CD4-positive, alpha-beta T cell treated with Interleukin-4 for 4 hours (primary cell): ENCODE measurements at regions not wholly inside any gene's neighbourhood (a gene's known extent, or its start where the extent isn't known, plus 50 kb on each side); places are given as distances from the start of the nearest gene placed in this dataset.
"Not testable (repeated sequence)": the region's sequence is repeated elsewhere in the genome, so short reads cannot be mapped to it uniquely, and the experiment has no call there.

Experiments
- DNase-seq: peaks from one replicate; pipeline ENCODE4 v3.0.0-alpha.2; 2020

DNA sequence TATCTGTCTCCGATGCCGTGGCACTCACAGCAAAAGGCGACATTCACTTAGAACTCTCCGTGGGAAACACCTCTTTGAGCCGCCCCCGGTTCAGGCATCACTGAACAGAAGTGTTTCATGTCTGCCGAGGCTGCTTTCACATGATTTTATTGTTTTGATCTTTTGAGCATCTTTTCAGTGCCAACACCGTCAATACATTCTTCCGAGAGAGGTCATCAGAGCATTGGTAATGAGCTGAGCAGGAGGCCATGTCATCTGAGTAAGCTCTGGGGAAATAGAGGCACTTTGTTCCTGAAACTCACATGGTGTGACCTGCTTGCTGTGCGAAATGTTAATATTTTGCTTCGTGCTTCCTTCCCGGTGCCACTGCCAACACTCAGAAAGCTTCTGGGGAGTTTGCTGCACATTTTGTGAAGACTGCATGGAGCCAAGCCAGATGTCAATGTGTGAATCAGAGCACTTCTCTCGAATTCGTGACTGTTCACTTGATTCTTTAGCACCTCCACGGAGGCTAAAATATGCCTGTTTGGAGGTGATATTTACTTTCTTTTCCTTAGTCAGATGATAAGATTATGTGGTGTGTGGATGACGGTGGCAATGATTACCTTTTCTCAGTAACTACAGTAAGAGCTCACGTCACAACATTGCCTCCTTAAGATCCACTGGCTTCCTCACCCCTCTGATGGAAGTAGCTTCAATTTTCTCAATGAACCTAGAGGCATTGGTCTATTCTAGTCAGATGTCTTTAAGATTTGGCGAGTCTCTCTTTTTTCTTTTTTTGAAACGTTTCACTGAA is 222.3 kb upstream of the HS3ST1 start:
- no peak for DNase-seq

- DNase-seq = no peak
These were observed 218.7 kb upstream of the HS3ST1 start for GRCh38 chr4:11647433-11647832.

GRCh38 chr4:11643081-11643480 is 214.4 kb upstream of the HS3ST1 start:
- not testable (repeated sequence) for DNase-seq

- DNase-seq = no peak
These were observed 211.9 kb upstream of the HS3ST1 start for GRCh38 chr4:11640584-11640983.

GRCh38 chr4:11636551-11636950 is 207.9 kb upstream of the HS3ST1 start:
- DNase-seq = no peak

GRCh38 chr4:11636031-11636430 is 207.3 kb upstream of the HS3ST1 start:
- no peak for DNase-seq

DNA sequence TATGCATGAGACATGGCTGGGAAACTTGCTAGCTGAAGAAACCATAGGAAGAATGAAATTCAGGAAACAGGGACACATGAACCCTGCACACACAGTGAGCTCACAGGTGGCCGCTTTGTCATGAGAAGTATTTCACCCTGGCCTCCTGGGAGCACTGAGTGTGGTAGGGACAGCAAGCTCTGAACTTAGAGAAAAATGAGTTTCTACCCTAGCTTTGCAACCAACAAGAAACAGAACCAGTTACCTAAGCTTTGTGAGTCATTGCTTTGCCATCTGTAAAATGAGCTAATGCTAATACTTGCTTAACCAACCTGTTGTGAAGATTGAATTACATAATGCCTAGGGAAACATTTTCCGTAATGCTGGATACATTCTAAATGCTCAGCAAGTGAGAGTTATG is 206.6 kb upstream of the HS3ST1 start:
- no peak for DNase-seq

GRCh38 chr4:11634283-11634682 is 205.6 kb upstream of the HS3ST1 start:
- no peak for DNase-seq

DNA sequence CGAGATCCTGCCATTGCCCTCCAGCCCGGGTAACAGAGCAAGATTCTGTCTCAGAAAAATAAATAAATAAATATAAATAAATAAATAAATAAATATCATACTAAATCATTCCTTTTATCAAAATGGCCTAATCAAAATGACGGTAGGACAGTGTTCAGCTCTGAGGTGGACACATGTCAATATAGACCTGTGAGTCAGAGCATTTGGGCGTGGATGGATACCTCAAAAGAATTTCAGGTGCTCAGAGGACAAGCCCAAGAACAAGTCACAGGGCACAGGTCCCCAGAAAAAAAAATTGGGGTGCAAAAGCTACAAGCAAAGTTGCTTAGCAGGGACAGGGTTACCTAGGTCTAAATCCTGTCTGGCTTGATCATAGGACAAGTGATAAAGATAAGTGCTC is 204.7 kb upstream of the HS3ST1 start:
- no peak for DNase-seq

GRCh38 chr4:11632483-11632882 is 203.8 kb upstream of the HS3ST1 start:
- no peak for DNase-seq

DNA sequence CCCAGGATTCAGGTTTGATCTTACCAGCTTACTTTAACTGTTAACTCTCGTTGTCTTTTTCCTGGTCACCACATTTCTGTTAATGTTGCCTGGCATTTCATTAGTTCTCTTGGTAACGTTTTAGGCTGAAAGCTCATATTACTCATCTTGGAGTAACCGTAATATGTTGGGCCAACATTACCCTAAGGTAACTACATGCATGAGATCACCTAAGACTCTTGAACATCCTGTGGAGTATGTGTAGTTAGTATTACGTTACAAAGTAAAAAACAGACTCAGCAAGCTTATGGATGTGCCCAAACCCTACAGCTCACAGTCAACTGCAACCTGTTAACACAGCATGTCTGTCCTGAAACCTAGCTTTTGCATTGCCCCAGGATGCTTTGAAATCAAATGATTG is 203.3 kb upstream of the HS3ST1 start:
- DNase-seq = no peak

DNA sequence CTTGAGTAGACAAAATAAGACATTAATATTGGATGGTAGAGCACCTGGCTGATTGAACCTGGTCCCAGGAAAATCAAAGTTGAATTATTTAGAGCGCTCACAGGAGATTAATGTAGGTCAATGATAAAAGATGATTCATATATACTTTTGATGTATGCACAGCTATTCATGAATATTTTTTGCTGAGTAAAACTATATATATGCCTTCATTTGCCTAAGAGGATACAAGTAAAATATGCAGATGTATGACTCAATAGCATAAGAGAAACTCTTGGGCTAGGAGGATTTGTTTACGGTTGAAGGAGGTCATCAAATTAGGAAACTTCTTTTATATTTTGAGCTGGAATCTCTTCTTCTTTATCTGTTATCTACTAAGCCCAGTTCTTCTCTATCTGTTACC is 202.7 kb upstream of the HS3ST1 start:
- DNase-seq = no peak

DNA sequence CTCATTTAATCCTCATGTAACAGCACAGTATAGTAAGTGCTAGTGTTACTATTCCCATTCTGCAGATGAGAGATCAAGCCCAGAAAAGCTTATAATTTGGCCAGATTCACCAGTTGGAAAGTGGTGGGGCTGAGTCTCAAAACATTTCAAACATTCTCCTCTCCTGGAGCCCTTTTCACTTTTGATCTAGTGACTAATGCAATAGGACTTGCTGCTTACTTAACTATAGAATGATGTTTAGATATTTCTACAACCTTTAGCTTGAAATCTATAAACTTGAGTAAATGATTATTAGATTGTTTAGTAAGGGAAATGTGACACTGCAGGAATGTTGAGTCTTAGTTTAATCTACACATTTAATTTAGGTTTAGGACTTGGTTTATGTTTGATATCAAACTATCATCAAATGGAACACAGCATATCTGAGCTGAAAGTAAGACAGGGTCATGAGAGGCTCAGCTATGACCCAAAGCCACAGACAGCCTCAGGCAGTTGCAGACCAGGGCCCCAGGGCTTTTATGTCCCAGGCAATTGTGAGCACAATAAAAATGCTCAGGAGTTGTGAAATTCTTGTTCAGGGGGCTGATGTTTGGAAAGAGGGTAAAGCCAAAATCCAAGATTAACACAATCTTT is 199.5 kb upstream of the HS3ST1 start:
- no peak for DNase-seq

GRCh38 chr4:11626066-11626465 is 197.4 kb upstream of the HS3ST1 start:
- DNase-seq = no peak

DNA sequence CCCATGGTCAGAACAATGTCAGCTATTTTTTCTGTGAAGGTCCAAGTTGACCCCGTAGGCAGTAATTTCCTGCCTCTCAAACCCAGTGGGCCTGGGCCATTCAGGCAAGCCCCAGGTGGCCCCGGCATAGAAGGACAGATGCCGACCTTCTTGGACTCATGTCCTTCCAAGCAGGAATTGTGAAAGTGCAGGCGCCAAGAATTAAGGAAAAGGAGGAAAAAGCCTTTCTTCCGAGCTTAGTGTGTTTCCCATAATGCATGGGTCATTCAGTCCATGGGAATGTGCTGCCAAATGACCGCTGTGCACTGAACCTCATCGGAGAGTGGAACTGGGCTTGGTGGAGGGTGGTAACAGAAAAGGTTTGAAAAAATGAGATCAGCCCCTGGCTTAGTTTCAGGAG is 196.5 kb upstream of the HS3ST1 start:
- DNase-seq = no peak

DNA sequence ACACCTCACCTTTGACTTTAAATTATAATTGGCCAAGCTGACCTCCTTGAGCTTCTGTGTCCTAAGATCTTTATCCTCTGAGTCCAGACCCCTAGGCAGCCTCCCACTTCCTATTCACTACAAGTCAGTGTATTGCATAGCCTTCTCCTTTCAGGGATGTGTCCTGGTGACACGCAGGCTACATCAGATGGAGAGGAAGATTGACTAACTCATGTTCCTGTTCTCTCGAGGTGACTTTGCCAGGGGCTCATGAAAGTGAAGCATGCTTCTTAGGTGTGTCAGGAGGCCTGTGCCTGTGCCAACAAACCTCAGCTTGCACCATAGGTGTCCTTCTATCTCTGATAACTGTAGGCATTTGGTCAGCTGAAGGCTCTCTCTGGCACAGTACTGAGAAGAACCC is 195.7 kb upstream of the HS3ST1 start:
- no peak for DNase-seq

DNA sequence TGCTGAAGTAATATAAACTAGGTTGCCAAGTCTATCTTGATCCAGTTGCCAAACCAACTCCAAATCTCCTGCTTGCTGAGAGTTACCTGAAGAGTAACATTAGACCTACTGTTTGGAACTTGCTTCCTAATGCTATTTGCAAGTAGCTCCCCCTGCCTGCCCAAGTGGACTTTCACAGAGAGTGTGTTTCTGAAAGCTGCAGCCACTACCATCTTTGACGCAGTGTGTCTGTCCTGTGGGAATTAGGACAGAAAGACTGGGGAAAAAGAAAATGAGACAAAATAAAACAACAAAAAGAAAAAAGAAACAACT is 195.0 kb upstream of the HS3ST1 start:
- no peak for DNase-seq

DNA sequence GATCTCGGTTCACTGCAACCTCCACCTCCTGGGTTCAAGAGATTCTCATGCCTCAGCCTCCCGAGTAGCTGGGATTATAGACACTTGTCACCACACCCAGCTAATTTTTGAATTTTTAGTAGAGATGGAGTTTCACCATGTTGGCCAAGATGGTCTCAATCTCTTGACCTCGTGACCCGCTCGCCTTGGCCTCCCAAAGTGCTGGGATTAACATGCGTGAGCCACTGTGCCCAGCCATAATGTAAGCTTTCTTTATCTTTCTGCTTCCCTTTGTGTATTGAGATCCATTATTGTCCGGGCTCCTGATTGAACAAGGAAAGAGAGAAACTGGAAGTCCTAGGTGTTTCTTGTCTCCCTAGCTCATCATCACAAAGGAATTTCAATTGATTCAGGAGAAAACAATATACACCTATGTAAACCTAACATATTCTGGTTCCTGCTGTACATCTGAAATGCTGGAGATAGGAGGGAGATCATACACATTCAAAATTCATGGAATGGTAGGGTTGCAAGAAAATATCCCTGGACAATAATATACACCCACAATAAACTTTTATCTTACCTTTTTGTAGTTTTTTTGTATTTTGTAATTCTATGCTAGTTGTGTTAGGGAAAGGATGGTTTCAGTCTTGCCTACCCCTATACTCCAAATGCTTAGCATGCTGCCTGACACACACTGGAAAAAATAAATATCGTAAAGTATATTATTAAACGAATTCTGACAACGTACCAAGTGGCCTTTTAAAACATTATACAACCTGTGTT is 194.4 kb upstream of the HS3ST1 start:
- DNase-seq = no peak

DNA sequence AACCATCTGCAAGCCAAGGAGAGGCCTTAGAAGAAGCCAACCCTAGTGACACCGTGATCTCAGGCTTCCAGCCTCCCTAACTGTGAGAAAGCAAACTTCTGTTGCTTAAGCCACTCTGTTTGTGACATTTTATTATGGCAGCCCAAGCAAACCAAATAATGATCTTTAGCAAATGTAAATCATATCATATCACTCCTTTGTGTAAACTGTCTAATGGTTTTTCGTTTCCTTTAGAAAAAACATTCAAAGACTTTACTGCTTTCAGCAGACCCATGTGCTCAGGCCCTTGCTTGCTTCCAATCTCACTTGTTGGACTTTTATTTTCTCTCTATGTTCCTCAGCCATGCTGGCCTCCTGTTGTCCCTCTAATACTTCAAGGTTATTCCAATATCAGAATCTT is 192.2 kb upstream of the HS3ST1 start:
- no peak for DNase-seq

DNA sequence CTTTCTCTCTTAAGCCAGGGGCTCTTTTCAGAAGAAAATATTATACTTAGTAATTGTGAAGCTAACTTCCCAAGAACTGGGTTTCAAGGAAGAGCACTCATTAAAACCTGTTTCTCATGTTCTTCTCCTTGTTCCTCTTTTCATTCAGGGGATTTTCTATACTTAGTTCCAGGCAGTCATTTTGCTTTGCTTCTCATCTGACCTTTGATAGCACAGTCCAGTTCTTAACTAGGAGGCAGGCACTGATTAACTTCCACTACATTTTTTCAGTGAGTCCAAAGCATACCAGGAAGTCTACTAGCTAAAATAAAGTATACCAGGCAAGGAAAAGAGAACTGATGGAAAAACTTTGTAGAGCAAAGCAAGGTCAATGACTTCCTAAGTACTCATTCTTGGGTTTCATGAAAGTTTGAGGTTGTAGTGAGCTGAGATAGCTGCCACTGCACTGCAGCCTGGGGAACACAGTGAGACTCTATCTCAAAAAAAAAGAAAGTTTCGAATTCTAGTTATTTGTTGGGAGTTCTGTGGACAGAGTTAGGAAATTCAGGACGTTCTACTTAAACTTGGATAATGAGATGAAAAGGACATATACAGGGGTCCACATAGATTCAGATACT is 190.1 kb upstream of the HS3ST1 start:
- no peak for DNase-seq

DNA sequence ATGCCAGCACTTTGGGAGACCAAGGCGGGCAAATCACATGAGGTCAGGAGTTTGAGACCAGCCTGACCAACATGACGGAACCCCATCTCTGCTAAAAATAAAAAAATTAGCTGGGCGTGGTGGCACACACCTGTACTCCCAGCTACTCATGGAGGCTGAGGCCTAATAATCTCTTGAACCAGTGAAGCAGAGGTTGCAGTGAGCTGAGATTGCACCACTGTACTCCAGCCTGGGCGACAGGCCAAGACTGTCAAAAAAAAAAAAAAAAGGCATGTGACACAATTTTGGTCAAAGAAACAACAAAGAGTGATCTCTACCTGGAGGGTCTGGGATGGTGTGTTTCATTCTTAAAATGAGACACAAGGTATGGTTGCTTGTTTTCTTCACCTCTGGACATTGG is 188.2 kb upstream of the HS3ST1 start:
- no peak for DNase-seq

GRCh38 chr4:11615601-11616000 is 186.9 kb upstream of the HS3ST1 start:
- DNase-seq = no peak

DNA sequence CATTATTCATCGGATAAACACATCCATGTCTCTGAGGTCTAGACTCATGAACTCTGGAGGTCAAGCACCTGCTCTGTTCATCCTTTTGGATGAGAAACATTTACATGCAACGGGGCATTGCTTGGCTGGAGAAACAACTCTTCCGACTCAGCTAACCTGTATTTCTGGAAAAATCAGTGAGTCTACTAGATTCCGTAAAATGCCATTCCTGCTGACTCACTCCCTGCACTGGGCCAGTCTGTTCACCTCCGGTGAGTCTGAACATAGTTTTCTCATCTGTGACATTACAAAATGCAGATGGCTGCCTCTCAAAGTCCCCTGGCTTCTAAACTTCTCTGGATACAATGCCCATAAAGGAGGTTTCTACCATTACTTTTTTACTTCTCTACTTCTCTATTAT is 185.7 kb upstream of the HS3ST1 start:
- no peak for DNase-seq

- no peak for DNase-seq
These were observed 183.2 kb upstream of the HS3ST1 start for GRCh38 chr4:11611868-11612267.
